IMR-90 (cell line): ENCODE measurements at regions not wholly inside any gene's neighbourhood (a gene's known extent, or its start where the extent isn't known, plus 50 kb on each side); places are given as distances from the start of the nearest gene placed in this dataset.

Experiments used
- ATAC-seq: fragments of 200-7000 bp; cut with Tn5 transposase; 2 replicates; pipeline ENCODE4 v1.9.1; 2020; ENCODE audit warnings: low read depth, mild to moderate bottlenecking, moderate library complexity
- BruUV-seq: library from RNA; stranded (reverse); fragments of 400-500 nt; replicated peaks from 2 replicates; lab custom pipeline; 2021; lab: Mats Ljungman, UMichigan
- CTCF ChIA-PET: fragments of 300-600 bp; formaldehyde crosslinking; extraction: SDS; loops from one replicate; lab custom pipeline; 2021; ENCODE audit warnings: antibody characterized with exemption; lab: Yijun Ruan, JAX
- POLR2A ChIA-PET: fragments of 300-600 bp; sonication (Branson Sonifier 250); formaldehyde crosslinking; loops from one replicate; lab custom pipeline; 2022; ENCODE audit warnings: antibody characterized with exemption; ENCODE audit not compliant: unreplicated experiment; lab: Charles Lee
- DNase-seq: peaks from one replicate; pipeline ENCODE4 v3.0.0; 2013
- H2AFZ ChIP-seq: replicated peaks from 2 replicates; pipeline ENCODE3; 2013; ENCODE audit warnings: low read length, mild to moderate bottlenecking; ENCODE audit not compliant: poor library complexity
- H2AK5ac ChIP-seq: 2 replicates; pipeline ENCODE4 v1.6.1; 2013; ENCODE audit warnings: low read depth, low read length, inconsistent platforms
- H2AK9ac ChIP-seq: replicated peaks from 2 replicates; pipeline ENCODE3; 2013; ENCODE audit warnings: mild to moderate bottlenecking, low read depth, low read length, moderate library complexity; ENCODE audit not compliant: poor library complexity
- H2BK120ac ChIP-seq: 2 replicates; pipeline ENCODE4 v1.6.1; 2013; ENCODE audit warnings: low read depth, low read length, inconsistent platforms
- H2BK15ac ChIP-seq: 3 replicates; pipeline ENCODE4 v1.6.1; 2013; ENCODE audit warnings: low read depth, low read length, inconsistent platforms
- H2BK20ac ChIP-seq: 2 replicates; pipeline ENCODE4 v1.6.1; 2013; ENCODE audit warnings: low read depth, mild to moderate bottlenecking, inconsistent platforms, low read length, moderate library complexity
- H2BK5ac ChIP-seq: 2 replicates; pipeline ENCODE4 v1.6.1; 2013; ENCODE audit warnings: mild to moderate bottlenecking, low read depth, low read length, inconsistent platforms; ENCODE audit not compliant: poor library complexity, severe bottlenecking
- H3K14ac ChIP-seq: replicated peaks from 2 replicates; pipeline ENCODE4 v1.6.1; 2013; ENCODE audit warnings: low read depth, low read length, inconsistent platforms
- H3K18ac ChIP-seq: 2 replicates; pipeline ENCODE4 v1.6.1; 2013; ENCODE audit warnings: low read depth, low read length, control low read depth
- H3K23ac ChIP-seq: 2 replicates; pipeline ENCODE4 v1.6.1; 2013; ENCODE audit warnings: low read depth, low read length, inconsistent platforms
- H3K27ac ChIP-seq: 2 replicates; pipeline ENCODE4 v1.5.1; 2013; ENCODE audit warnings: mild to moderate bottlenecking, control low read depth, low read length; ENCODE audit not compliant: insufficient read depth
- H3K27me3 ChIP-seq: 2 replicates; pipeline ENCODE4 v1.6.1; 2013; ENCODE audit warnings: low read length; ENCODE audit not compliant: control insufficient read depth, insufficient read depth
- H3K36me3 ChIP-seq: 2 replicates; pipeline ENCODE4 v1.6.1; 2013; ENCODE audit warnings: low read length, mixed read lengths; ENCODE audit not compliant: control insufficient read depth, insufficient read depth
- H3K4ac ChIP-seq: 2 replicates; pipeline ENCODE4 v1.6.1; 2013; ENCODE audit warnings: low read depth, low read length, inconsistent platforms
- H3K4me1 ChIP-seq: 2 replicates; pipeline ENCODE4 v1.6.1; 2013; ENCODE audit warnings: low read length, mixed read lengths; ENCODE audit not compliant: control insufficient read depth, insufficient read depth
- H3K4me2 ChIP-seq: 2 replicates; pipeline ENCODE4 v1.6.1; 2013; ENCODE audit warnings: low read depth, mild to moderate bottlenecking, control low read depth, low read length, moderate library complexity
- H3K4me3 ChIP-seq: 2 replicates; pipeline ENCODE4 v1.5.1; 2013; ENCODE audit warnings: low read depth, mild to moderate bottlenecking, control low read depth, low read length, moderate library complexity; ENCODE audit not compliant: insufficient read depth
- H3K56ac ChIP-seq: 2 replicates; pipeline ENCODE4 v1.6.1; 2013; ENCODE audit warnings: low read length, inconsistent platforms; ENCODE audit not compliant: insufficient read depth; ENCODE audit errors: extremely low read depth
- H3K79me1 ChIP-seq, 2 experiments: 2 replicates each; pipeline ENCODE4 v1.6.1; 2013; ENCODE audit warnings: low read length in 2 of 2, inconsistent platforms in 1 of 2, low read depth in 1 of 2
- H3K9ac ChIP-seq: 2 replicates; pipeline ENCODE4 v1.6.1; 2013; ENCODE audit warnings: low read depth, low read length, control low read depth
- H3K9me1 ChIP-seq: 2 replicates; pipeline ENCODE4 v1.6.1; 2013; ENCODE audit warnings: low read length, inconsistent platforms; ENCODE audit not compliant: insufficient read depth
- H3K9me3 ChIP-seq: 2 replicates; pipeline ENCODE4 v1.6.1; 2013; ENCODE audit warnings: low read length; ENCODE audit not compliant: control insufficient read depth, insufficient read depth
- H4K20me1 ChIP-seq: 2 replicates; pipeline ENCODE4 v1.6.1; 2013; ENCODE audit warnings: low read length, inconsistent platforms; ENCODE audit not compliant: insufficient read depth
- H4K5ac ChIP-seq: 2 replicates; pipeline ENCODE4 v1.6.1; 2013; ENCODE audit warnings: mild to moderate bottlenecking, low read depth, low read length, control low read depth
- H4K8ac ChIP-seq, 2 experiments: 2 replicates each; pipeline ENCODE4 v1.6.1; 2013; ENCODE audit warnings: low read depth in 2 of 2, low read length in 2 of 2, control low read depth in 1 of 2, inconsistent platforms in 1 of 2
- H4K91ac ChIP-seq: 2 replicates; pipeline ENCODE4 v1.6.1; 2013; ENCODE audit warnings: low read depth, low read length, inconsistent platforms; ENCODE audit not compliant: insufficient read depth
- BHLHE40 ChIP-seq: fragments of 150-350 bp; IDR thresholded peaks from 2 replicates; pipeline ENCODE4 v1.6.1; 2016; ENCODE audit warnings: mild to moderate bottlenecking, low read depth, low read length
- CEBPB ChIP-seq: IDR thresholded peaks from 2 replicates; pipeline ENCODE4 v1.6.1; 2012; ENCODE audit warnings: low read depth, low read length, improper control_type of control experiment
- CHD1 ChIP-seq: IDR thresholded peaks from 2 replicates; pipeline ENCODE4 v1.6.1; 2012; ENCODE audit warnings: low read depth, low read length, improper control_type of control experiment
- FOS ChIP-seq: fragments of 150-350 bp; IDR thresholded peaks from 2 replicates; pipeline ENCODE4 v1.6.1; 2016; ENCODE audit warnings: low read depth, low read length
- MAFK ChIP-seq: IDR thresholded peaks from 2 replicates; pipeline ENCODE4 v1.6.1; 2012; ENCODE audit warnings: low read depth, low read length, improper control_type of control experiment
- MAZ ChIP-seq: IDR thresholded peaks from 2 replicates; pipeline ENCODE4 v1.6.1; 2012; ENCODE audit warnings: low read depth, mild to moderate bottlenecking, low read length, improper control_type of control experiment, moderate library complexity, borderline replicate concordance
- MXI1 ChIP-seq: IDR thresholded peaks from 2 replicates; pipeline ENCODE4 v1.6.1; 2012; ENCODE audit warnings: low read depth, mild to moderate bottlenecking, low read length, moderate library complexity, borderline replicate concordance
- NFE2L2 ChIP-seq: fragments of 150-350 bp; IDR thresholded peaks from 2 replicates; pipeline ENCODE4 v1.6.1; 2016; ENCODE audit warnings: low read depth, mild to moderate bottlenecking, low read length
- POLR2A ChIP-seq: IDR thresholded peaks from 2 replicates; pipeline ENCODE4 v1.6.1; 2012; ENCODE audit warnings: mild to moderate bottlenecking, low read depth, low read length
- RAD21 ChIP-seq: IDR thresholded peaks from 2 replicates; pipeline ENCODE4 v1.6.1; 2012; ENCODE audit warnings: low read length, improper control_type of control experiment
- RCOR1 ChIP-seq: IDR thresholded peaks from 2 replicates; pipeline ENCODE4 v1.6.1; 2012; ENCODE audit warnings: mild to moderate bottlenecking, low read length, improper control_type of control experiment; ENCODE audit not compliant: insufficient replicate concordance
- RFX5 ChIP-seq: IDR thresholded peaks from 2 replicates; pipeline ENCODE4 v1.8.0; 2012; ENCODE audit warnings: low read depth, mild to moderate bottlenecking, low read length, moderate library complexity
- SMC3 ChIP-seq: fragments of 150-350 bp; IDR thresholded peaks from 2 replicates; pipeline ENCODE4 v1.6.1; 2016; ENCODE audit warnings: low read depth, mild to moderate bottlenecking, antibody characterized with exemption, low read length, moderate library complexity
- USF2 ChIP-seq: fragments of 150-350 bp; IDR thresholded peaks from 2 replicates; pipeline ENCODE4 v1.6.1; 2017; ENCODE audit warnings: mild to moderate bottlenecking, antibody characterized with exemption, low read length, low read depth
- WGBS, 2 experiments: methylation state at CpG; one replicate each; pipeline versions ENCODE4 v1.1.5 to v1.1.7; 2013; ENCODE audit warnings: missing lambda C conversion rate in 2 of 2; ENCODE audit not compliant: insufficient read length in 1 of 2; ENCODE audit errors: extremely low coverage in 2 of 2; 5-methylcytosine and 5-hydroxymethylcytosine counted together
- dilution Hi-C: fragments of 300-500 bp; cut with HindIII; formaldehyde crosslinking; loops from one replicate; pipeline ENCODE4 v1.14.3; 2018; ENCODE audit warnings: low sequenced_read_pairs; ENCODE audit not compliant: unreplicated experiment
- in situ Hi-C: fragments of 300-500 bp; cut with MboI; formaldehyde crosslinking; loops from 3 replicates; pipeline ENCODE4 v1.14.3; 2019; ENCODE audit warnings: low sequenced_read_pairs, inconsistent platforms, mixed read lengths
- intact Hi-C: fragments of 100-400 bp; cut with micrococcal nuclease; formaldehyde crosslinking; loops from 2 replicates; pipeline ENCODE4 v1.10.0; 2022
- TF ChIP-seq, protein P1 (sequence below): fragments of 150-350 bp; IDR thresholded peaks from 2 replicates; pipeline ENCODE4 v1.6.1; 2016; ENCODE audit warnings: low read depth, mild to moderate bottlenecking, low read length, moderate library complexity, borderline replicate concordance
- TF ChIP-seq, protein P2 (sequence below): conservative IDR thresholded peaks from 2 replicates; pipeline ENCODE4 v1.5.1; 2012; ENCODE audit warnings: mild to moderate bottlenecking, low read depth, low read length, improper control_type of control experiment

- dilution Hi-C loops, result no loop called here
- CTCF ChIA-PET, result no interaction called here
These were observed 55.0 kb upstream of the UBE2L5 start for GRCh38 chr13:30367296-30367695.

More at GRCh38 chr13:30367296-30367695, 55.0 kb upstream of the UBE2L5 start:
- Histone ChIP-seq H3K14ac (no peak overlapping the region), H3K9me3 (no peaks in the 10 kb centered on the region), H2BK20ac (no peak overlapping the region), H3K9ac (no peak overlapping the region), H2BK5ac (no peak overlapping the region), H3K18ac (no peak overlapping the region), H3K36me3 (no peaks in the 10 kb centered on the region), H3K27ac (no peak overlapping the region), H3K27me3 (no peaks in the 10 kb centered on the region), H3K4me2 (no peak overlapping the region), H2AK9ac (no peak overlapping the region), H3K9me1 (peaks cover 14% of the 10 kb centered on the region), H4K8ac (no peak overlapping the region), H4K5ac (no peak overlapping the region), H4K91ac (no peak overlapping the region), H2AFZ (no peak overlapping the region), H3K4ac (no peak overlapping the region), H2BK120ac (no peak overlapping the region), H3K23ac (no peak overlapping the region), H4K20me1 (no peaks in the 10 kb centered on the region), H3K56ac (no peak overlapping the region), H3K79me1 (no peaks in the 10 kb centered on the region), H3K4me3 (no peak overlapping the region), H3K4me1 (peaks cover 23% of the 10 kb centered on the region), H2BK15ac (no peak overlapping the region), H2AK5ac (no peak overlapping the region)
- intact Hi-C loops (no loop called here), in situ Hi-C loops (no loop called here)
- WGBS, 2 experiments, result 90% methylated on average over 4 of the region's 12 CpGs; no CpG with 5 or more reads in 1 of the 2 experiments
- no peak for ATAC-seq
- no TSS peak for BruUV-seq
- POLR2A ChIA-PET, result no interaction called here
- no peak for DNase-seq
- TF ChIP-seq FOS (no peak), CEBPB (no peak), MAZ (no peak), USF2 (no peak), RCOR1 (no peak), BHLHE40 (no peak), RAD21 (no peak), SMC3 (no peak), NFE2L2 (no peak), CHD1 (no peak), RFX5 (no peak), MXI1 (no peak), MAFK (no peak), POLR2A (no peak)
- TF ChIP-seq, protein P1, sequence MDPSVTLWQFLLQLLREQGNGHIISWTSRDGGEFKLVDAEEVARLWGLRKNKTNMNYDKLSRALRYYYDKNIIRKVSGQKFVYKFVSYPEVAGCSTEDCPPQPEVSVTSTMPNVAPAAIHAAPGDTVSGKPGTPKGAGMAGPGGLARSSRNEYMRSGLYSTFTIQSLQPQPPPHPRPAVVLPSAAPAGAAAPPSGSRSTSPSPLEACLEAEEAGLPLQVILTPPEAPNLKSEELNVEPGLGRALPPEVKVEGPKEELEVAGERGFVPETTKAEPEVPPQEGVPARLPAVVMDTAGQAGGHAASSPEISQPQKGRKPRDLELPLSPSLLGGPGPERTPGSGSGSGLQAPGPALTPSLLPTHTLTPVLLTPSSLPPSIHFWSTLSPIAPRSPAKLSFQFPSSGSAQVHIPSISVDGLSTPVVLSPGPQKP, result no peak
- TF ChIP-seq, protein P2, sequence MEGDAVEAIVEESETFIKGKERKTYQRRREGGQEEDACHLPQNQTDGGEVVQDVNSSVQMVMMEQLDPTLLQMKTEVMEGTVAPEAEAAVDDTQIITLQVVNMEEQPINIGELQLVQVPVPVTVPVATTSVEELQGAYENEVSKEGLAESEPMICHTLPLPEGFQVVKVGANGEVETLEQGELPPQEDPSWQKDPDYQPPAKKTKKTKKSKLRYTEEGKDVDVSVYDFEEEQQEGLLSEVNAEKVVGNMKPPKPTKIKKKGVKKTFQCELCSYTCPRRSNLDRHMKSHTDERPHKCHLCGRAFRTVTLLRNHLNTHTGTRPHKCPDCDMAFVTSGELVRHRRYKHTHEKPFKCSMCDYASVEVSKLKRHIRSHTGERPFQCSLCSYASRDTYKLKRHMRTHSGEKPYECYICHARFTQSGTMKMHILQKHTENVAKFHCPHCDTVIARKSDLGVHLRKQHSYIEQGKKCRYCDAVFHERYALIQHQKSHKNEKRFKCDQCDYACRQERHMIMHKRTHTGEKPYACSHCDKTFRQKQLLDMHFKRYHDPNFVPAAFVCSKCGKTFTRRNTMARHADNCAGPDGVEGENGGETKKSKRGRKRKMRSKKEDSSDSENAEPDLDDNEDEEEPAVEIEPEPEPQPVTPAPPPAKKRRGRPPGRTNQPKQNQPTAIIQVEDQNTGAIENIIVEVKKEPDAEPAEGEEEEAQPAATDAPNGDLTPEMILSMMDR, result no peak
